Hippocampal formation (tissue), 2 donors: ENCODE measurements at regions not wholly inside any gene's neighbourhood (a gene's known extent, or its start where the extent isn't known, plus 50 kb on each side); places are given as distances from the start of the nearest gene placed in this dataset.

Source experiments
- DNase-seq, 2 donors: peaks; one replicate each; lab custom pipeline; 2025; lab: John Stamatoyannopoulos, UW

DNA sequence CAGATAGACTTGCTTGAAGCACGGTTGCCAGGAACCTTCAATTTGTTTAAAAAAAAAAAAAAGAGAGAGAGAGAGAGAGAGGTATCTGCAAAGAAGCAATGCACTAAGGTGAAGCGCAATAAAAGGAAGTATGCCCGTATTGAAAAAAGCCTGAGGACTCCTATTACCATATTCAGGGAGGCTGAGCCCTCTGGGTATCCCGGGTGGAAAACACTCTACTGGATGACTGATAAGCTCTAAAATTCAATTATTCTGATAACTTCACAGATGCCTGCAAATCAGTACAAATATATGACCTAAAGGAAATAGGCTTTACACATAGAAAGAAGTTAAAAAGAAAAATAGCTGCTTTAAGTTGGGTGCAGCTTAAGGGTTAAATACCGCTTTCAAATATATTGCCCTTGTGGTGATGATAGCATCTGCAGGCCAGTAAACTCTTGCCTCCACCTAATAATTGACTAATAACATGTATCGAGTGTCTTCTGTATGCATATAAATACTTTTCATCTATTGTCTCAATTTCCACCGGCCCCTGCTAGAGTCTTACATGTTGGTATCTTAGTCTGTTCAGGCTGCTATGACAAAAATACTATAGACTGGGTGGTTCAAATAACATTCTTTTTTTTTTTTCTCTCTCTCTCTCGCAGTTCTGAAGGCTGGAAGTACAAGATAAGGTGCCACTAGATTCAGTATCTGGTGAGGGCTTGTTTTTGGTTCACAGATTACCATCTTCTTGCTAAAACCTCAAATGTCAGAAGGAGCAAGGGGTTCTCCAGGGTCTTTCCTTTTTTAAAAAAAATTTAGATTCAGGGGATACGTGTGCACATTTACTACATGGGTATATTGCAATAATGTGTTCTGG is 187.4 kb upstream of the JARID2 start:
- DNase-seq: no peak

DNA sequence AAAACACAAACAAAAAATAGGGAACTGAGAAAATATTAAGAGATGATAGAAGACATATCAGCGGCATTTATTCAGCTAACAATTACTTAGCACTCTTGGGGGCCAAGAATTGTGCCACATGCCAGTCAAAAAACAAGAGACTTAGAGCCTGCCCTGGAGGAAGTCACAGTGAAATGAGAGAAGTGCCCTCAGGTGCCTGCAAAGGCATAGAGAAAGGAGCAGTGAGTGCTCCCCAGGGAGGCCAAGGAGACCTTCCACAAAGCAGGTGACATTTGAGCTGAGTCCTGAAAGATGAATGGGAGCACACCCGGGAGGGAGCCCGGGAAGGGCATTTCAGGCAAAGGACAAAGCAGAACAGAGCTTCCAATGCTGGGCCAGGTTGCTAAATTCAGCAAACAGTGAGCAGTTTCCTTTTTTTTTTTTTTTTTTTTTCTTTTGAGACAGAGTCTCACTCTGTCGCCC is 184.7 kb upstream of the JARID2 start:
- no peak for DNase-seq

- DNase-seq: no peak
Observed at GRCh38 chr6:15061908-15062515, 183.9 kb upstream of the JARID2 start.

DNA sequence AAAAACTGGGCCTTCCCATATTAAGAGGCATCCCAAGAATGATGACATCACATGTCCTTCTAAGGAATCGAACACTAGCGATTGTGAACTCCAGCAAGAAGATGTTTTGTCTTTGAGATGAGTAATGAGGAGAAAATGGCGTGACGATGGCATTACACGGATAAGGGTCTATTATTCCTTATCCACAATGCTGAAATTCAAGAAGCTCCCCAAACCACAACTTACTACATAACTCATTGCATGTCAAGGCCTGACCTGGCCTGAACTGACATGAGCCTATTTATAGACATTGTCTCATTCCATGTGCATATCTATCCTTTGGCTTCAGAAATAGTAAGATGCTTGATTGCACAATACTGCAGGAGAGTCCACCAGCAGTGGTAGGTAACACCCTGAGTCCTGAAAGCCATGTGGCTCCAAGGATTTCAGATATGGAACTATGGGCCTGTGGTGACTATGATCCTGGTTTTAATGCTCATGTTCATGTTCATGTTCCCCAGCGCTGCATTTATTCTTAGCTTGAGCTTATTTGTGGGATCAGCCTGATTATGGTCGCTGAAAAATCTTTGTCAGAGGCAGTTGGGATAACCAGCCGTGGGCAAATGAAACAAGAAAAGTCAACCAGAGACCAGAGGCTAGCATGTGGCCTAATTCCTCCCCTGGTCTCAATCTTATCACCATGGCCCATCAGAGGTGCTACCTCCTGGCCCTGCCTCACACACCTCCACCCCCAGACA is 183.2 kb upstream of the JARID2 start:
- DNase-seq: no peak

- DNase-seq: no peak
Observed at GRCh38 chr6:15063253-15063853, 182.5 kb upstream of the JARID2 start.

DNA sequence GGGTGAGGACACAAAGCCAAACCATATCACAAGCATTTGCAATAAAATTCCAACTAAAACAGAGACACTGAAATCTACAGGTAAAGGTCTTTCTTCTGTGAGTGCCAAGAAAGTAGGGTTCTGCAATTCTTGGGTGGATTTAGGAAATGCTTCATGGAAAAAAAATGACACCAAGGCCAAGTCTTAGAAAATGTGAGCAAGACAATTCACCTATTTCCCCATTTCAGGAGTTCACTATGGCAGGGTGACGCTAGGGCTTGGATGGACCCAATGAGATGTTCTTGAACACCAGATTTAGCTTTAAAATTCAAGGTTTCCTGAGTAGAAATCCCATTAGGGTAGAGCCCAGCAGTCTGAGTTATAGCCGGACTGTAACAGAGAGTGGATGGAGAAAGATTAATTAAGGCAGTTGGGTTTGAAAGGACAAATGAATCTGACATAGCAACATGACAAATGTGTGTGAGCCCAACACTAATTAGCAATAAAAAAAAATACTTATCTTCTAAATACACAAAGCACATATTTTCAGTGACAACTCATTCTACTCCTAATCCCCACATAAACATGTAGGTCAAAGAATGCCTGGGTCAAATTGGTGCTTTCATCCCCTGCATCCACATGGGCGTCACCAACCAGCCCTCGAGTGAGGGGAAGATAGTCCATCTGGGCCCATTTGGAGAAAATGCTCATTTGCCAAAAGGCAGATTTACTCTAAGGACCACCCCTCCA is 180.4 kb upstream of the JARID2 start:
- no peak for DNase-seq

- no peak for DNase-seq
Observed at GRCh38 chr6:15066089-15066758, 179.6 kb upstream of the JARID2 start.

- DNase-seq: peak; percentile 13 to 42
Observed at GRCh38 chr6:15073344-15073789, 172.5 kb upstream of the JARID2 start.

DNA sequence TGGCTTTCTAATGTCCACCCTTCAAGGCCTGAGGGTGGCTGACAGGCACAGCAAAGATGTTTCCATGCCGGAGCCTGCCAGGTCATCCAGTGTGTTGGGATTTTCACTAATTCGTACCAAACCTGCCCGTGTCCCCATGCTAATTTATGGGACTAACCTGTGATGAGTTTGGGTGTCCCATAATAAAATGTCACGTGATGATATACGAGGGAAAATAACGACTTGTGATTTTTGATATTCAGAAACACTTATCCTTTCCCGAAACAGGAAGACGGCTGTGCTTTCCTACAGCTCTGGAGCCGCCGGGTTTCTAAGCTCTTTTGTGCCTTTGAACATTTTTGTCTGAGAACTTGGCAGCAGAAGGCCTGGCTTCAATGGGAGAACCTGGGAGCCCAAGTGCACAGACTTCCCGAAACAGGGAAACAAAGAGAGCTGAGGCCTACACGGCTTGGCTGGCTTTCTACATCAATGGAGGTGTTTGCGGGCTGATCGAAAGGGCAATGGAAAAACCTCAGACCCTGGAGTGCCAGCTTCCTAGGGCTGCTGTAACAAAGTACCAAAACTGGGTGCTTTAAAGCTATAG is 171.9 kb upstream of the JARID2 start:
- peak in 1 of 2 donors; percentile 18 for DNase-seq

DNA sequence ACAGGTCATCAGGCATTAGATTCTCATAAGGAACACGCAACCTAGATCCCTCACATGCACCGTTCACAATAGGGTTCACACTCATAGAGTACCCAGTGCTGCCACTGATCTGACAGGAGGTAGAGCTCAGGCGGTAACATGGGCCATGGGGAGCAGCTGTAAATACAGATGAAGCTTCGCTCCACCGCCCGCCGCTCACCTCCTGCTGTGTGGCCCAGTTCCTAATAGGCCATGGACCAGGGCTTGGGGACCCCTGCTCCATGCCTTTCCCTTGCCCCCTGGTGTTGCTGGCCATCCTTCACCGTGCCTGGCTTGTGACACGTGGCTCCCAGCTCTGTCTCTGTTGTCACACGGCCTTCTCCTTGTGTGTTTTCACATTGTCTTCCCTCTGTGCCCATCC is 171.1 kb upstream of the JARID2 start:
- no peak for DNase-seq

DNA sequence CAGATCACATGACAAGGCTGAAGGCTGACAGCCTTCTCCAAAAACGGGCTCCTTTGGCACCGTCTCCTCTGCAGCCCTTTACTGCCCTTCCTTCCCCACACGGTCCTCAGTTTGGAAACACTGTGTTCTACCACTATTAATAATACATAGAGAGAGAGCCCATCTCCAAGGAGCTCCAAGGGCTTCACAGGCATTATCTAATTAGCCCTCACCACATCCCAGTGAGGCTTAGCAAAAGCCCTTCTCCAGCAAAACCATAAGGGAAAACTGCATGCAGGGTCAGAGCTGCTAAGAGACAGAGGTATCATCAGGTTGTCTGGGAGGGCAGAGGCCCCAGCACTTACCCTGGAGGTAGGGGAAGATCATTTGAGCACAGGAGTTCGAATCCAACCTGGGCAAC is 169.3 kb upstream of the JARID2 start:
- no peak for DNase-seq

DNA sequence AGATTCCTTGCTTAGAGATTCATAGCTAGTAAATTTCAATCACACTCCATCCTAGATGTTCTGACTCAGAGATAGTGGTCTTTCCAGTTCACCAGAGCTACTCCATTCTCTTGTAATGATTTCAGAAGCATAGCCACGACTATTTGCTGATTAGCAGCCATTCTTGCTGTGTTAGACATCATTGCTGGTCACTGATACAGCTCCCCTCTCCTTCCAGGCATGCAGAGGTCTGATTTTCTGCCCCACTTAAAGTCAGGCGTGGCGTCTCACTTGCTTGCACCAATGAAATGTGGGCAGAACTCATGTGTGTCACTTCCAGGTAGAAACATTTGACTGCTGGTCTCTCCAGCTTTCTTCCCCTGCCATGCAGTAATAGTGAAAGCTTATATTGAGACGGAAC is 168.9 kb upstream of the JARID2 start:
- no peak for DNase-seq

DNA sequence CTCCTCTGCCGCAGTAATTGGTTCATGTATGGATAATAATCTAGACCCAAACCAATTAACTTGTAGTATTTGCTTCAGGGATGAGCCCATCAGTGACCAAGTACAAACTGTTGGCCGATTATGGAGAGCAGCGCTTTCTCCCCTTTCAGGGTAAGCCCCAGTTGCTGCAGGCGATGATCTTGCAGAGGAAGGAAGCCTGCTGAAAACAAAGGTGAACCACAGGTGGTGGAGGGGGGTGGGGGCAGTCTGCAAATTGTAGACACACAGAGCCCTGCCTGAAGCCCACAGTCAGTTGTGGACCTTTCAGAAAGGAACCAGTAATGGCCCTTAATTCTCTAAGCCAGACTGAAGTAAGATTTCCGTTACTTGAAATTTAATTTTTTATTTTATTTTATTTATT is 167.9 kb upstream of the JARID2 start:
- no peak for DNase-seq

DNA sequence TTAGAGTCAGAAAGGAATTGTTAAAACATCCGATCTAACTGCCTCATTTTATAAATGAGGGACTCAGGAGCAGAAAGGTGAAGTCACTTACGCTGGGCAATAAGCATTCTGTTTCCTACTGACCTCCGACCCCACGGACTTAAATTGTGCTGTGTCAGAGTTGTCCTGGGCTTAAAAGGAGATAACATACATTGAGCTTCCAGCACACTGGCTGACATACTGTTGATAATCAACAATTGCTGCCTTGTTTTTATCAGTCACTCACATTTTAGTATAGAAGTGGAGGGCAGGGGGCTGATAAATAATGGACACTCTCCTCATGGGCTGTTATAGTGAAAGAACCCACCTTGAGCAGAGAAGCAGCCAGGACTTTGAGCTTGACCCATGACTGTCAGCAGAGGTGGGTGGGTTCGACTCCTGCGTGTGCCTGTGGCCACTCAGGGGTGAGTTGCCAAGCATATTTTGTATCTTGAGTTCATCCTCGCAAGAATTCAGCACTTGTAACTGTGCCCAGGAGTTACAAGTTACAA is 166.5 kb upstream of the JARID2 start:
- no peak for DNase-seq

- DNase-seq: no peak
Observed at GRCh38 chr6:15080895-15081294, 165.0 kb upstream of the JARID2 start.

GRCh38 chr6:15081447-15081846 is 164.4 kb upstream of the JARID2 start:
- no peak for DNase-seq

DNA sequence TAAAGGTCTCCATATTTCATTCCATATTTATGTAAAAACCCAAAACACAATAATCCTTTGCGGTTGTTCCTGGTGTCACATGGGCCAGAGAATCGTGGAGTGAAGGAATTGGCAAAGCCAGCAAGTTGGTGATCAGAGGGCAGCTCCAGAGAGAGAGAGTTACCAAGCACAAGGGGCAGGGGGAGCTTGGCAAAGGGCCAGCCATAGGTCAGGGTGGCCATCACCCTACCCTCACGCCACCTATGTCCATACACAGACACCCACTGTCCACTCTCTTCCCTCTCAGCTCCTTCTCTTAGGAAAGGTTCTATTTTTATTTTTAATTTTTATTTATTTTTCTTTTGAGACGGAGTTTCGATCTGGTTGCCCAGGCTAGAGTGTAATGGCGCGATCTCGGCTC is 163.2 kb upstream of the JARID2 start:
- no peak for DNase-seq

- no peak for DNase-seq
Observed at GRCh38 chr6:15086348-15087158, 159.3 kb upstream of the JARID2 start.

DNA sequence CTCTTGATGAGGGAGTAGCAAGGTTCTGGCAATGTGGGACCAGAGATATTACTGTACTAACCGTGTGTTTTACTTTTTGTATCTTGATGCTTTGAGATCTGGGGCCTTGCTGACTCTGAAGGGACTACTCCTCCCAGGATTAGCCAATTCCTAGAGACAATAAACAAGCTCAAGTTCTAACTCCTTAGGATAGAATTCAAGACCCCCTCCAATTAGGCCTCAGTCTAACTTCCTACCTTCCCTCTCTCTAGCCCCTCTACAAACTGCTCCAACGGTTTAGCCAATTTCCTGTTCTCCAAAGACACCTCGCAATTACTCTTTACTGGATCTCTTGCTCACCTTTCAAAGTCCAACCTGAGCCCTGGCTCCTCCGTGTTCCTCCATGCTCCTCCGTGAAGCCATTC is 158.7 kb upstream of the JARID2 start:
- DNase-seq: no peak
